CD4-positive, alpha-beta T cell treated with Interleukin-4 for 4 hours (primary cell): ENCODE measurements at regions not wholly inside any gene's neighbourhood (a gene's known extent, or its start where the extent isn't known, plus 50 kb on each side); places are given as distances from the start of the nearest gene placed in this dataset.

ENCODE experiments used
- DNase-seq: peaks from one replicate; pipeline ENCODE4 v3.0.0-alpha.2; 2020

GRCh38 chr6:126148853-126149252, 162.5 kb downstream of the TRMT11 start:
- DNase-seq, result no peak

- DNase-seq, result no peak
Measured at GRCh38 chr6:126152372-126152745, 166.0 kb downstream of the TRMT11 start.

GRCh38 chr6:126153661-126154060, 167.3 kb downstream of the TRMT11 start:
- no peak for DNase-seq

- no peak for DNase-seq
Measured at GRCh38 chr6:126156973-126157372, 170.6 kb downstream of the TRMT11 start.

- no peak for DNase-seq
Measured at GRCh38 chr6:126167726-126168125, 172.2 kb upstream of the CENPW start.

- no peak for DNase-seq
Measured at GRCh38 chr6:126170433-126170832, 169.5 kb upstream of the CENPW start.

- DNase-seq, result peak; percentile 28
Measured at GRCh38 chr6:126170978-126171382, 168.9 kb upstream of the CENPW start.

- DNase-seq, result no peak
Measured at GRCh38 chr6:126172131-126172530, 167.8 kb upstream of the CENPW start.

- DNase-seq, result no peak
Measured at GRCh38 chr6:126173265-126173664, 166.7 kb upstream of the CENPW start.

GRCh38 chr6:126174697-126175096, 165.2 kb upstream of the CENPW start:
- no peak for DNase-seq

GRCh38 chr6:126175251-126175650, 164.7 kb upstream of the CENPW start:
- DNase-seq, result no peak

GRCh38 chr6:126176282-126176681, 163.6 kb upstream of the CENPW start:
- DNase-seq, result no peak

GRCh38 chr6:126180585-126180984, 159.3 kb upstream of the CENPW start:
- DNase-seq, result no peak

GRCh38 chr6:126181173-126181741, 158.7 kb upstream of the CENPW start:
- no peak for DNase-seq

GRCh38 chr6:126181890-126182289, 158.0 kb upstream of the CENPW start:
- no peak for DNase-seq

- no peak for DNase-seq
Measured at GRCh38 chr6:126182650-126183311, 157.1 kb upstream of the CENPW start.

- DNase-seq, result no peak
Measured at GRCh38 chr6:126185774-126186173, 154.1 kb upstream of the CENPW start.

- no peak for DNase-seq
Measured at GRCh38 chr6:126188279-126188909, 151.5 kb upstream of the CENPW start.

GRCh38 chr6:126195625-126196236, 144.2 kb upstream of the CENPW start:
- DNase-seq, result no peak

- no peak for DNase-seq
Measured at GRCh38 chr6:126198631-126199030, 141.3 kb upstream of the CENPW start.

GRCh38 chr6:126199466-126199865, 140.4 kb upstream of the CENPW start:
- peak; percentile 11 for DNase-seq

- DNase-seq, result no peak
Measured at GRCh38 chr6:126202707-126203106, 137.2 kb upstream of the CENPW start.

GRCh38 chr6:126204126-126204525, 135.8 kb upstream of the CENPW start:
- DNase-seq, result no peak

- no peak for DNase-seq
Measured at GRCh38 chr6:126204598-126204997, 135.3 kb upstream of the CENPW start.
